ENCODE measurements at regions not wholly inside any gene's neighbourhood (a gene's known extent, or its start where the extent isn't known, plus 50 kb on each side); places are given as distances from the start of the nearest gene placed in this dataset.

GRCh38 chr4:54547299-54548097 is 110.3 kb upstream of the KIT start:
- no peak for DNase-seq

- DNase-seq = no peak
Measured at GRCh38 chr4:54548098-54548620, 109.6 kb upstream of the KIT start.

GRCh38 chr4:54548831-54549460 is 108.8 kb upstream of the KIT start:
- DNase-seq = no peak

- no peak for DNase-seq
Measured at GRCh38 chr4:54550395-54551171, 107.2 kb upstream of the KIT start.

GRCh38 chr4:54553001-54553400 is 104.8 kb upstream of the KIT start:
- no peak for DNase-seq

GRCh38 chr4:54554339-54554990 is 103.3 kb upstream of the KIT start:
- DNase-seq = no peak

GRCh38 chr4:54556051-54556450 is 101.7 kb upstream of the KIT start:
- DNase-seq = no peak

- no peak for DNase-seq
Measured at GRCh38 chr4:54556587-54556986, 101.2 kb upstream of the KIT start.

- no peak for DNase-seq
Measured at GRCh38 chr4:54558889-54559677, 98.7 kb upstream of the KIT start.

GRCh38 chr4:54560513-54560912 is 97.2 kb upstream of the KIT start:
- DNase-seq = no peak

GRCh38 chr4:54561940-54562339 is 95.8 kb upstream of the KIT start:
- DNase-seq = no peak

GRCh38 chr4:54566608-54567007 is 91.1 kb upstream of the KIT start:
- DNase-seq = no peak

GRCh38 chr4:54567327-54567726 is 90.4 kb upstream of the KIT start:
- no peak for DNase-seq

- DNase-seq = peak; percentile 10
Measured at GRCh38 chr4:54568184-54568583, 89.6 kb upstream of the KIT start.

- DNase-seq = no peak
Measured at GRCh38 chr4:54570822-54571221, 86.9 kb upstream of the KIT start.

- DNase-seq = no peak
Measured at GRCh38 chr4:54571293-54572151, 86.2 kb upstream of the KIT start.

GRCh38 chr4:54572152-54572542 is 85.6 kb upstream of the KIT start:
- no peak for DNase-seq

GRCh38 chr4:54574500-54574899 is 83.3 kb upstream of the KIT start:
- DNase-seq = no peak

GRCh38 chr4:54575919-54576318 is 81.8 kb upstream of the KIT start:
- DNase-seq = no peak

GRCh38 chr4:54581807-54582206 is 76.0 kb upstream of the KIT start:
- DNase-seq = no peak
